HG03095 (cell line): ENCODE measurements at regions not wholly inside any gene's neighbourhood (a gene's known extent, or its start where the extent isn't known, plus 50 kb on each side); places are given as distances from the start of the nearest gene placed in this dataset.
"Not testable (repeated sequence)": the region's sequence is repeated elsewhere in the genome, so short reads cannot be mapped to it uniquely, and the experiment has no call there.

Experiments used
- ATAC-seq: cut with Tn5 transposase; IDR thresholded peaks from one replicate; pipeline ENCODE4 v1.9.1; 2021; ENCODE audit warnings: moderate library complexity; ENCODE audit not compliant: unreplicated experiment

DNA sequence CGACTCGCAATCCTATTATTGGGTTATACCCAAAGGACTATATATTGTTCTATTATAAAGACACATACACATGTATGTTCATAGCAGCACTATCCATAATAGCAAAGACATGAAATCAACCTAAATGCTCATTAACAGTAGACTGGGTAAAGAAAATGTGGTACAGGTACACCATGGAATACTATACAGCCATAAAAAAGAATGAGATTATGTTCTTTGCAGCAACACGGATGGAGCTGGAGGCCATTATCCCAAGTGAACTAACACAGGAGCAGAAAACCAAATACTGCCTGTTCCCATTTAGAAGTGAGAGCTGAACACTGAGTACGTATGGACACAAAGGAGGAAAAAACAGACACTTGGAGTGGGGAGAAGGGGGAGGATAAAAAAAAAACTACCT lies 536.8 kb upstream of the DPP6 start:
- no peak for ATAC-seq

DNA sequence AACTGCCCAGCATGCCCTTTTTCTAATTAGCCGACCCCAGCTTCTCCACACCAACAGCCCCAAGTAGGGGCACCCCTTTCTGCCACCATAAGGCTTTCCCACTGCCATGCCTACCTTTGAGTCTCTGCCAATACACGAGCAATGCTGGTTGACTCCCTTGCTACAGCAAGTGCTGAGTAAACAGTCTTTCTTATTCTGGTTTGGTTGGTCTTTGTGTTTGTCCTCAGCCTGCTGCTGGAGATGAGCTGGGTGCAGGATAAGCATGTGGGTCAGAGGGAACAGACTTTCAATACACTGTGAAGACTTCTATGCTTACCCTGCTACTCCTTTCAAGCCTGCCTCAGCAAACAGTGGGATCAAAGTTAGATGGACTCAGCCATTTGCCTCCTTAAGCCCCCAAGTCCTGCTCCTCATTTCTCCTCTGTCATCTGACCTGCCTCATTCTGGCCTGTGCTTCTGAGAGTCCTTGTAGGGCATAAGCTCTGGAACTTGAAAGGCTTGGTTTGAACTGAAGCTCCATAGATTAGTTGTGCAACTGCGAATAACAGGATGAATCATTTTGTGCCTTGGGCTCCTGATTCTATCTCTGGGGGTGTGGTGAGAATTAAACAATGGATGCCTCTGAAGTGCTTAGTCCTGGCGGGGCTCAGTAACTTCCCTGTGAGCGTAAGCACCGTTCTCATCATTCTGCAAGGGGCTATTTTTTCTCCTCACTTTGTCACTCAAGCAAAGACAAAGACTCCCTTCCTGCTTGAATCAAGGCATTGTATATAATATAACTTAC lies 533.8 kb upstream of the DPP6 start:
- no peak for ATAC-seq

DNA sequence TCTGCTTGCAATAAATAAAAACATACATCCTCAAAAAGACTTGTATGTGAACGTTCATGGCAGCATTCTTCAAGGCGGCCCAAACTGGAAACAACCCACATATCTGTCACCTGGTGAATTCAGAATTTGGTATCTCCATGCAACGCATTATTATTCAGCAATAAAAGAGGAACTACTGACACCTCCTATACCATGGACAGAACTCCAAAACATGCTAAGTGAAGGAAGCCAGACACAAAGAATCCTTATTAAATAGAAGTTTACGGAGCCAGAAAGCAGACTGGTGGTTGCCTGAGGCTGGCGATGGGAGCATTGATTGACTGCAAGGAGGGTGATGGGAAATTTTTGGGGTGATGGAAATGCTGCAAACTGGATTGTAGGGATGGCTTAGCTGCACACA lies 530.8 kb upstream of the DPP6 start:
- no peak for ATAC-seq

DNA sequence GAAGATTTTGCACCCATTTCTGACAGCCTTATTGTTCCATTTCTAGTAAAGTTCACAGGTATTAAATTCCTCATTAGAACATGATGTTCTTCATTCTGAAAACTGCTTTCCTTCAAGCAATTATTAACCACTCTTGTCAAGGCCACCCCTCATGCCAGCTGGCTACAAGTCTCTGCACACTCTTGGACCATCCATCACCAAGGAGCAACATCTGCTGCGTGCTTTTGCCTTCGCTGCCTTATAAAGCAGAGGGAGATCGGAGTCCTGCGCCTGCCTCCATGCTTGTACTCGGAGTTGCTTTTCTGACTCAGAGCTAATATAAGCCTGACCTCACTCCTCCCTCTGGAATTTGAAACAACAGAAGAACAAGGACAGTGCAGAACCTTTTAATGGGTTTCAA lies 529.9 kb upstream of the DPP6 start:
- ATAC-seq: no peak

DNA sequence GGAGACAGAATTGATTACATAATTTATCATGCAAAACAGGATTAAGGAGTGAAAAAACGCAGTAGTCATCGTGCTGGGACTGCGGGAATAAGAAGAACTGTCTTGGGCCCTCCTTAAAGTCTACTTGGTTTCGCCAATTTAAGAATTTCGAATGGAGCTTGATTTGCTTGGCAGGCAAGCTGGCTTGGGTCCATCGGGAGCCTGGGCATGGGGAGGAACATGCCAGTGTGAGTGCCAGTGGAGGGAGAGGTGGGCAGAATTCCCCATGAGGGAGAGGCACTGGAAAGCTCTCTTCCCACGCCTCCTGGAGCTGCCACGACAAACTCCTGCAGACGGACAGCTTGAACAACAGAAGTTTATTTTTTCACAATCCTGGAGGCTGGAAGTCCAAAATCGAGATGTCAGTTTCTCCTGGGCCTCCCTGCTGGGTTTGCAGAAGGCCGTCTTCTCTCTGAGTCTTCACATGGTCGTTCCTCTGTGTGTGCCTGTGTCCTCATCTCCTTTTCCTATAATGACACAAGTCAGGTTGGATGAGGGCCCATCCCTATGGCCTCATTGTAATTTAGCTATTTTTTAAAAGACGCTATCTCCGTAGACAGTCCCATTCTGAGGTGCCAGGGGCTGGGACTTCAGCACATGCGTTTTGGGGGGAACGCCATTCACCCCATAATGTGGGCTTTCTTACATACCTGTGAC lies 528.7 kb upstream of the DPP6 start:
- no peak for ATAC-seq

DNA sequence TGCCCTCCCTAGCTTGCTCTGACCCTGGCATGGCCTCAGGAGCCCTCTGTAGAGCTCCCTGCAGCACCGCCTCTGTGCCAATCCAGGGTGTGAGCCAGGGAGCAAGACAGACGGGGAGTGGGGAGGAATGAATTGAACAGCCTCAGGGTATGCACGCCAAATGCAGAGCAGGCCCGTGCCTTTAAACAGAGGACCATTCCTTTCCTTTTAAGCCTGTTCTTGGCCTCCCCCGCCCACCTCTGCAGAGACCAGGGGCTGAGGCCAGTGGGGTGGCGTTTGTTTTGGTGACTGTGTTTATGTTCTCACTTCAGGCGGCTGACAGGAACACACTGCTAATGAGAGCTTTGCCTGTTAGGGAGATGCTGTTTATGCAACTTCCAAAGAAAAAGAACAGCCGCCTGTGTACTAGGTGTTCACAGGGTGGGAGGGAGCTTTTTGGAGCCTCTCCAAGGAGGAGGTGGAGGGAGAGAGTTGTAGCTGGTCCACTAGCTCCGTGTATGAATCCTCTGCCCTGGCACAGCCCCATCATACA lies 528.1 kb upstream of the DPP6 start:
- ATAC-seq: no peak

DNA sequence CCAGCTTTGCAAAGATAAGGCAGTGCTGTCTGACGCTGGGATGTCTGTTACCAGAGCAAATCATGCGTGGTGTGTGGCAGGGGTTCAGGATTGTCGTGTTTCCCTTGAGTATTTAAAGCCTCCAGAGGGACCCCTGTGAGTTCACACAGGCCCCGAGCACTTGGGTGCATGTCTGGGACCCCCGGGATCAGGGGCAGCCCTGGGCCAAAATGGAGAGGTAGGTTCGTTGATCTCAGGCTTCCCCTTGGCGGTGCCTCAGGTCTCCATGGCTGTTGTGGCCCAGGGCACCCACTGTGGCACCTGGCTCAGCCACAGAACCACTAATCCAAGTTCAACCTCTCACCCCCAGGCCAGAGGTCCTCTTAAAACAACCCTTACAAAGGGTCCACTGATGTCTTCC lies 523.1 kb upstream of the DPP6 start:
- ATAC-seq: no peak

DNA sequence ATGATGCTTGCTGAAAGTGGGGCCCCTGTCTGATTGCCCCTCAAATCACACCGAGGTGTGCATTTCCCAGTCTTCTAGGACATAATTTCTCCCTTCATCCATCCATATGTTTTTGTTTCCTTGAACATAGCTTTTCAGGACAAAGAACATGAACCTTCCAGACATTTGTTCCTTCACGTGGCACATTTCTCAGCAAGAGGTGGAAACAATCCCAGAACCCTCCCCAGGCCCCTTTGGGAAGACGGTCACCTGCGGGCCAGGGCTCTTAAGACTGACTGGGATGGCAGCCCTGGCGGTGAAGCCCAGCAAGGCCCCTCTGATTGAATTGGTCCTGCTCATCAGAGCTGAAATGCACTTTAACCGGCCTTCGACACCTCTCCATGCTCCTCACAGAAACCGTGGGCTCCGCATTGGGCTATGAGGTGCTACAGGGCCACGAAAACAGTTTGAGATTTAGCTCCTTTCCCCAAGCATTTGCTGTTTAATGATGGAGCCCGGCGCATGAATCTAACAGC lies 522.5 kb upstream of the DPP6 start:
- no peak for ATAC-seq

DNA sequence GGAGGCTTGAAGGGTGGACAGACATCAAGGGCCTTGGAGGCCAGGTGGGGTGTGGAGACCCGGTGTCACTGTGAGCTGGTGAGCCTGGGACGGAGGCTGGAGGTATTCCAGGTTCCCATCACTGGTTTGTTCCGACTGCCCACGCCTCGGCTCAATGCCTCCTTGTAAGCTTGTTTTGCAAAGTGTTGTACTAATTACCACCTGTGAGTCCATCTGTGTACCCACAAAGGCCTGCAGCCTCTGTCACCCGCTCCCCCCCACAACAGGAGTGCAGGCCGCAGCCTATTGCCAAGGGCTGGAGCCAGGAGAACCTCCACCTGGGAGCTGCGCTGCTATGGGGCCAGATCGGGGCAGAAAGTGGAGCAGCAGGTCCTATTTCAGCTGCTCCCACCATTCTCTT lies 521.8 kb upstream of the DPP6 start:
- no peak for ATAC-seq

DNA sequence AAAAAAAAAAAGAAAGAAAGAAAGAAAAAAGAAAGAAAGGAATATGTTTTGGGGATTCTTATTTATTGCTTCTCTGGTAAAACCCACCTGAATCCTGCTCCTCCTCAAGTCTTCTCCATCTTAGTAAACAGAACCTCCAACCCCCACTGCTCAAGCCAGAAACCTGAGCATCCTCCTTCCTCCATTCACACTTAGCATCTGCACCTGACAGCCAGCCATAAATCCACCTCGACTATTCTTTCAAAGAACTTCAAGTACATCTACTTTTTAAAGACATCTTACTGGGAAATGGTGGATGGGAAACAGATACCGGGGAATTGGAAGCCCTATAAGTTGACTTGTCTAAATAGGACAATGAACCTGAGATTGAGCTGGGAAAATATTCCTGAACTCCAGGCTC lies 519.9 kb upstream of the DPP6 start:
- ATAC-seq: no peak

DNA sequence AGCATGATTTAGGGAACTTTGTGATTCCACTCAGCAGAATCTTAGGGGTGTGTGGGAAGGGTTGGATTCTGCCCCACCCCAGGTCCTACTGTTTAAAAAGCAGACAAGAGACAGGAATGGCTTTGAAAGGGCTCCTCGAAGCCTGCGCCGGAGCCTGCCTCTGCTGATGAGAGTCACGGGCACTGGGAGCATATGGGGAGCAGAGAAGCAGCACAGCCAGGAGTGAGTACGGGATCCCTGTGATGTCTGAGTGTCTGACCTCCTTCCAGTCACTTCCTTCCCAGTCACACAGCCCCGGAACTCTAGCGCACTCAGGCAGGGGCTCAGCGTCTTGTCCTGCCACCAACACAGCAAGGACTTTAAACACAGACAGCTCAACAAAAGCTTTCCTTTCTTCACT lies 514.9 kb upstream of the DPP6 start:
- ATAC-seq: no peak

DNA sequence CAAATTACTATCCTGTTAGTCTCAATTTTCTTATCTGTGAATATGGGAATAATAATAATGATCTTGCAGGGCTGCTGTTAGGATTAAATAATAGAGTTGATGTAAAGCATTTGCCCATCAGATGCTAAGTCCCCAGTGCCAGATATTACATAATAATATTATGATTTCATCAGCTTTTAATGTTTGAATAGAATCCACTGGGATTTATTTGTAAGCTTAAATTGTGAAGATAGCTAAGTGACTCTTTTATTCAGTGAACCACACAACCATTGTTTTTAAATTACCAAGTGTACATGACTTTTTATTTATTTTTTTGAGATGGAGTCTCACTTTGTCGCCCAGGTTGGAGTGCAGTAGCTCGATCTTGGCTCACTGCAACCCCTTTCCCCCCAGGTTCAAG lies 510.3 kb upstream of the DPP6 start:
- no peak for ATAC-seq

DNA sequence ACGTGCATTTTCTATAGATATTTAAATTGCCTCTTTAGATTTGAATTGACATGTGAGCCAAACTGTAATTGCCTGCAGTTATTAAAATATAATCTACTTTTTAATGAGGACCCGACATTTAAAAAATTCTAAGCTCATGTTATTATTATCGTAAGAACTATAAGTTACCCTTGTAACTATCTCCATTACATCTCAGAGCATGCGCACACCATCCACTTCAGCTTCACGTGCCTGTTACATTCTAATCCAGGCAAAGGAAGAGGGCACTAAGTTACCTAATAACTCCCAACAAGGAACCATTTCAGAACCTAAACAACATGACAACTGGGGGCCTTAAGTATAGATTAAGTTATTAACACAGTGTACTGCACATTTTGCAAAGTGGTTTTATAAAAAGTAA lies 509.0 kb upstream of the DPP6 start:
- no peak for ATAC-seq

DNA sequence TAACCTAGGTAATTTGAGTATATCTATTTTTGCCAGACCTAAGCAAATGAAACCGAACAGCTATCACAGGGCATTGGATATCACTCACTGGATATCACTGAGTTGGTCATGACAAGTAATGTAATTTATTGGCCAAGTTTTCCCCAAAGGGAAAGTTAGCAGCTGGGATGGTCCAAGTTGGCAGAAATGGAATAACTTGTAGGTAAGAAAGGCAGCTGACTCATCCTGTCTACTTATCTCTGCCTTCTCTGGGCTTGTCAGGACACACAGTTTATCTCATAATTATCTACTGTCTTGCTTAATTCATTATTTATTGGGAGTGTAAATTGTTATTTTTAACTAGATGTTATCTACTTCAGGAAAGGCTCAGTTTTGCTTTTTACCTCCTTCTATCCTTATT lies 502.0 kb upstream of the DPP6 start:
- no peak for ATAC-seq

DNA sequence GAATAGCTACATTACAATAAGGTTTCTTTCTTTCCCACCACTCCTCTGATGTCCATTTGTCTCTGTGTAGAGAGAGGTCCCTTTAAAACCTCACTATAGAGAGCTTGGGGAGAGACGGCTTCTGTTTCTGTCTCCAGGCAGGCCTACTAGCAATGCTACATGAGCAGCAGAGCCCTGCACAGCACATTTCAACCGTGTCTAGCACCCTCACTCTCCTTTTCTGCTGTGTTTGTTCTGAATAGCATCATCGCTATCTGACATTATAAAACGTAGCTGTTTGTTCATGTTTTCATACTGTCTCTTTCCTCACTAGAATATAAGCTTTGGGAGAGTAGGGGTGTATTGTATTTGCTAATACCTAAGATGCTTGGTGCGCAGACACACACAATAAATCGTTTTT lies 487.8 kb upstream of the DPP6 start:
- ATAC-seq: no peak

DNA sequence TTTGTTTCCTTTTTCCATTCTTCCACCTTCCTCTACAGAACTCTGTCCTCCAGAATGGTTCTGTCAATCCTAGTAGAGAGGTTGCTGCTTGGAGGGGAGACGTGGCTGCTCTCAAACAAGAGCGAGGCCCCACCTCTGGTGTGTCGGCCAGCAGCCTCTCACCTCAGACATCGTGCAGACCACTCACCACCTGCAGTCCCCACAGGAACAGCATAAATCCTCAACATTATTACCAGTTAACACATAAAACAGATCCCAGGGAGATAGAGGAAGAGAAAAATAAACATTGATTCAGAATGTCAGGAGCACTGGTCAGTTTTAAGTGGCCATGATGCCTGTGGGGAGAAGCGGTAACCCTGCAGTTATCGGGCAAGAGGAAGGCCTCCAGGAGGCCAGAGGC lies 485.9 kb upstream of the DPP6 start:
- ATAC-seq: no peak

DNA sequence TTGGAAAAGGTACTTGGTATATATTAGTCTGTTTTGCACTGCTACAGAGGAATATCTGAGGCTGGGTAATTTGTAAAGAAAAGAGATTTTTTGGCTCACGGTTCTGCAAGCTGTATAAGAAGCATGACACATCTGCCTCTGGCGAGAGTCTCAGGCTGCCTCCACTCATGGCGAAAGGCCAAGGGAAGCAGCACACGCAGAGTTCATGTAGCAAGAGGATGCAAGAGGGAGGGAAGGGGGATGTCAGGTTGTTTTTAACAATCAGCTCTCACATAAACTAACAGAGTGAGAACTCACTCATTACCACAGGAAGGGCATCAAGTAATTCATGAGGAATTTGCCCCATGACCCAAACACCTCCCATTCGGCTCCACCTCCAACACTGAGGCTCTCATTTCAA lies 484.8 kb upstream of the DPP6 start:
- ATAC-seq: no peak

DNA sequence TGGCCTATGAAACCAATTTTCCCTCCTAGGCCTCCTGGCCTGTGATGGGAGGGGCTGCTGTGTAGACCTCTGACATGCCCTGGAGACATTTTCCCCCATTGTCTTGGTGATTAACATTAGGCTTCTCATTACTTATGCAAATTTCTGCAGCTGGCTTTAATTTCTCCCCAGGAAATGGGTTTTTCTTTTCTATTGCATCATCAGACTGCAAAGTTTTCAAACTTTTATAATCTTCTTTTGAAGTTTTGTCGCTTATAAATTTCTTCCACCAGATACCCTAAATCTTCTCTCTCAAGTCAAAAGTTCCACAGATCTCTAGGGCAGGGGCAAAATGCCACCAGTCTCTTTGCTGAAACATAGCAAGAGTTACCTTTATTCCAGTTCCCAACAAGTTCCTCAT lies 482.7 kb upstream of the DPP6 start:
- ATAC-seq: not testable (repeated sequence)

DNA sequence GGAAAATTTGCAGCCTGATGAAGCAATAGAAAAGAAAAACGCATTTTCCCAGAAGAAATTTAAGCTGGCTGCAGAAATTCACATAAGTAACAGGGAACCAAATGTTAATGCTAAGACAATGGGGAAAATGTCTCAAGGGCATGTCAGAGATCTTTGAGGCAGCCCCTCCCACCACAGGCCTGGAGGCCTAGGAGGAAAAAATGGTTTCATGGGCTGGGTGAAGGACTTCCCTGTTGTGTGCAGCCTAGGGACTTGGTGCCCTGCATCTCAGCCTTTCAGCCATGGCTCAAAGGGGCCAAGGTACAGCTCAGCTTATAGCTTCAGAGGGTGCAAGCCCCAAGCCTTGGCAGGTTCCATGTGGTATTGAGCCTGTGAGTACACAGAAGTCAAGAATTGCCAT lies 476.1 kb upstream of the DPP6 start:
- no peak for ATAC-seq

DNA sequence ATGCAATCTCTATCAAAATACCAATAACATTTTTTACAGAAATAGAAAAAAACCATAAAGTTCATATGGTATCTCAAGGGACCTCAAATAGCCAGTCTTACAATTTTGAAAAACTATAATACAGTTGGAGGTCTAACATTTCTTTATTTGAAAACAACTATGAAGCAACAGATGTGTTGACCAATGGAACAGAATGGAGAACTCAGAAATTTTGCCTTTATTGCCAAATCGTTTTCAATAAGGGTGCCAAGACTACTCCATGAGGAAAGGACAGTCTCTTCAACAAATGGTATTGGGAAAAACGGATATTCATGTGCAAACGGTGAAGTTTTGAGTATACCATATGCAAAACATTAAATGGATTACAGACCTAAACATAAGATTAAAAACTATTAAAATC lies 470.8 kb upstream of the DPP6 start:
- no peak for ATAC-seq

DNA sequence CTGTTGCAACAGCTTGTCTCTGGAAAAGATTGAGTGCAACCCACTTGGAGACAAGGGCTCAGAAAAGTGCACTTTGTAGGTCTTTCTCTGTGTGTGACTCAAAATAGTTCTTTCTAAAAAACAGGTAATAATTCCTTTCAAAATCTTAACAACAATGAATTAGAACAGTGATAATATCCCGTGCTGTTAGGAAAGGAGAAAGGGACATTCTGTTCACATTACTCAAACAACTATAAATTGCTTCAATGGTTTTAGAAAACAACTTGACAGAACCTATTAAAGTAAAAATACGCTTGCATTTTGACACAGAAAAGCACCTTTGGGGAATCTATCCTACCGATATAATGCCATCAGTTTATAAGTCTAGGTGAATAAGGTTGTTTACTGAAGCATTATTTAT lies 468.1 kb upstream of the DPP6 start:
- ATAC-seq: no peak

DNA sequence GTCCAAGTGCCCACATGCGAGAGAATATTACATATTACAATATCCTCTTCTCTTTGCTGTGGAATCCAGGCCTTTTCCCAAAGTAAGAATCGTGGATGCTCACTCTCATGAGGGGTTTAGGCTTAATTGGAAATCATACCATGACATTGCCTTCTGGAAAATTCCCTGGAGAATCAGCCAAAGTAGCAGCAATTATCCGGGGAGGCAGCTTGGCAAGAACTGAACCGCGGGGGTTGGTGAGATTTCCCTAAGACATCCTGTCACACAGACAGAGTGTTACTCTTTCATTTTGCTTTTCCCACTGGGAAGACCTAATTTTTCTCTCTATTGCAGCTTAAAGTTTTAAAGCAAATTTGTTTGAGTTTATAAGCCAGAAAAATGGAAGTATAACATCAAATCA lies 463.6 kb upstream of the DPP6 start:
- no peak for ATAC-seq
